ENCODE measurements at regions not wholly inside any gene's neighbourhood (a gene's known extent, or its start where the extent isn't known, plus 50 kb on each side); places are given as distances from the start of the nearest gene placed in this dataset.

DNA sequence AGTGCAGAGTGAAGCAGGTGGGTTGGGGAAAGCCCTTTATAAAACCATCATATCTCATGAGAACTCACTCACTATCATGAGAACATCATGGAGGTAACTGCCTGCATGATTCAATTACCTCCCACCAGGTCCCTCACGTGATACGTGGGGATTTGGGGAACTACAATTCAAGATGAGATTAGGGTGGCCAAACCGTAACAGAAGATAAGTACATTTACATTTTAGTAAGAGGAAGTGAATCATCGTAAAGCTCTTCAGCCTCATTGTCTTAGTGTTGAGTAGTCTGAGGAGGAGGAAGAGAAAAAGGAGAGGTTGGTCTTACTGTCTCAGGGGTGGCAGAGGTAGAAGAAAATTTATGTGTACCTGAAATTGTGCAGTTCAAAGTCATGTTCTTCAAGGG is 1053.4 kb upstream of the ADGRL4 start:
- DNase-seq (ENCODE audit: low spot score) = peak; percentile 75
- ChIA-PET CTCF (no interaction called here), POLR2A (ENCODE audit: low non-redundant PET) (no interaction called here)
- BruUV-seq (replicated peaks) = no TSS peak
- H3K4me1 ChIP-seq (ENCODE audit: insufficient read depth, low read length, poor library complexity, severe bottlenecking) = no peaks in the 10 kb centered on the region
- no peaks in the 10 kb centered on the region for H3K9me3 ChIP-seq (ENCODE audit: low read depth, low read length, poor library complexity, severe bottlenecking)
- H3K4me3 ChIP-seq (ENCODE audit: low read depth, low read length, poor library complexity, severe bottlenecking) = no peak overlapping the region
- intact Hi-C loops (cut with micrococcal nuclease; ENCODE audit: unreplicated experiment) = no loop called here
- H3K36me3 ChIP-seq (ENCODE audit: insufficient read depth, low read length, poor library complexity, severe bottlenecking) = no peaks in the 10 kb centered on the region
- no peaks in the 10 kb centered on the region for H3K27me3 ChIP-seq (replicated peaks; ENCODE audit: insufficient read depth, low read depth, low read length, poor library complexity)
- TF ChIP-seq, protein P1, sequence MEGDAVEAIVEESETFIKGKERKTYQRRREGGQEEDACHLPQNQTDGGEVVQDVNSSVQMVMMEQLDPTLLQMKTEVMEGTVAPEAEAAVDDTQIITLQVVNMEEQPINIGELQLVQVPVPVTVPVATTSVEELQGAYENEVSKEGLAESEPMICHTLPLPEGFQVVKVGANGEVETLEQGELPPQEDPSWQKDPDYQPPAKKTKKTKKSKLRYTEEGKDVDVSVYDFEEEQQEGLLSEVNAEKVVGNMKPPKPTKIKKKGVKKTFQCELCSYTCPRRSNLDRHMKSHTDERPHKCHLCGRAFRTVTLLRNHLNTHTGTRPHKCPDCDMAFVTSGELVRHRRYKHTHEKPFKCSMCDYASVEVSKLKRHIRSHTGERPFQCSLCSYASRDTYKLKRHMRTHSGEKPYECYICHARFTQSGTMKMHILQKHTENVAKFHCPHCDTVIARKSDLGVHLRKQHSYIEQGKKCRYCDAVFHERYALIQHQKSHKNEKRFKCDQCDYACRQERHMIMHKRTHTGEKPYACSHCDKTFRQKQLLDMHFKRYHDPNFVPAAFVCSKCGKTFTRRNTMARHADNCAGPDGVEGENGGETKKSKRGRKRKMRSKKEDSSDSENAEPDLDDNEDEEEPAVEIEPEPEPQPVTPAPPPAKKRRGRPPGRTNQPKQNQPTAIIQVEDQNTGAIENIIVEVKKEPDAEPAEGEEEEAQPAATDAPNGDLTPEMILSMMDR (conservative IDR thresholded peaks at IDR 0.05; ENCODE audit: low read depth, low read length) = no peak
- no peak for TF ChIP-seq EZH2 (IDR thresholded peaks at IDR 0.05; ENCODE audit: borderline replicate concordance, low read depth, low read length, poor library complexity, severe bottlenecking)
- H3K27ac ChIP-seq (ENCODE audit: low read depth, low read length, poor library complexity, severe bottlenecking) = no peak overlapping the region

- TF ChIP-seq EZH2 (IDR thresholded peaks at IDR 0.05; ENCODE audit: borderline replicate concordance, low read depth, low read length, poor library complexity, severe bottlenecking) = no peak
- TF ChIP-seq, protein P1 (conservative IDR thresholded peaks at IDR 0.05; ENCODE audit: low read depth, low read length) = no peak
- Histone ChIP-seq H3K27ac (ENCODE audit: low read depth, low read length, poor library complexity, severe bottlenecking) (no peak overlapping the region), H3K27me3 (replicated peaks; ENCODE audit: insufficient read depth, low read depth, low read length, poor library complexity) (no peaks in the 10 kb centered on the region), H3K4me1 (ENCODE audit: insufficient read depth, low read length, poor library complexity, severe bottlenecking) (no peaks in the 10 kb centered on the region), H3K9me3 (ENCODE audit: low read depth, low read length, poor library complexity, severe bottlenecking) (no peaks in the 10 kb centered on the region), H3K36me3 (ENCODE audit: insufficient read depth, low read length, poor library complexity, severe bottlenecking) (no peaks in the 10 kb centered on the region), H3K4me3 (ENCODE audit: low read depth, low read length, poor library complexity, severe bottlenecking) (no peak overlapping the region)
- CTCF ChIA-PET = no interaction called here
- BruUV-seq (replicated peaks) = no TSS peak
- POLR2A ChIA-PET (ENCODE audit: low non-redundant PET) = no interaction called here
- intact Hi-C loops (cut with micrococcal nuclease; ENCODE audit: unreplicated experiment) = no loop called here
- no peak for DNase-seq (ENCODE audit: low spot score)
Observed at GRCh38 chr1:80056179-80056578, 1049.6 kb upstream of the ADGRL4 start.

- no TSS peak for BruUV-seq (replicated peaks)
Observed at GRCh38 chr1:80054129-80054528, 1047.6 kb upstream of the ADGRL4 start.

More at GRCh38 chr1:80054129-80054528, 1047.6 kb upstream of the ADGRL4 start:
- no peaks in the 10 kb centered on the region for H3K9me3 ChIP-seq (ENCODE audit: low read depth, low read length, poor library complexity, severe bottlenecking)
- CTCF ChIA-PET = no interaction called here
- no peak overlapping the region for H3K27ac ChIP-seq (ENCODE audit: low read depth, low read length, poor library complexity, severe bottlenecking)
- H3K4me3 ChIP-seq (ENCODE audit: low read depth, low read length, poor library complexity, severe bottlenecking) = no peak overlapping the region
- intact Hi-C loops (cut with micrococcal nuclease; ENCODE audit: unreplicated experiment) = no loop called here
- no peak for TF ChIP-seq EZH2 (IDR thresholded peaks at IDR 0.05; ENCODE audit: borderline replicate concordance, low read depth, low read length, poor library complexity, severe bottlenecking)
- TF ChIP-seq, protein P1 (conservative IDR thresholded peaks at IDR 0.05; ENCODE audit: low read depth, low read length) = no peak
- H3K4me1 ChIP-seq (ENCODE audit: insufficient read depth, low read length, poor library complexity, severe bottlenecking) = peaks cover 12% of the 10 kb centered on the region
- peak; percentile 24 for DNase-seq (ENCODE audit: low spot score)
- no peaks in the 10 kb centered on the region for H3K27me3 ChIP-seq (replicated peaks; ENCODE audit: insufficient read depth, low read depth, low read length, poor library complexity)
- H3K36me3 ChIP-seq (ENCODE audit: insufficient read depth, low read length, poor library complexity, severe bottlenecking) = no peaks in the 10 kb centered on the region
- POLR2A ChIA-PET (ENCODE audit: low non-redundant PET) = no interaction called here

Data from A673 (cell line).